Sigmoid colon (tissue), 4 donors: ENCODE measurements at regions not wholly inside any gene's neighbourhood (a gene's known extent, or its start where the extent isn't known, plus 50 kb on each side); places are given as distances from the start of the nearest gene placed in this dataset.

Source experiments
- CTCF ChIP-seq, 4 experiments: fragments of 450-650 bp in 3 of 4; fragments of 200-600 bp in 1 of 4; IDR thresholded peaks; one replicate each; pipeline ENCODE4 v1.5.1; 2016 to 2019; ENCODE audit warnings: antibody characterized with exemption in 4 of 4, mild to moderate bottlenecking in 3 of 4, moderate library complexity in 2 of 4
- EP300 ChIP-seq, 4 donors: sonication (generic); formaldehyde crosslinking; IDR thresholded peaks; one replicate each; pipeline ENCODE4 v1.6.1; 2017; ENCODE audit warnings: antibody characterized with exemption in 4 of 4
- POLR2A ChIP-seq, 2 donors: fragments of 450-650 bp; IDR thresholded peaks; one replicate each; pipeline ENCODE4 v1.6.1; 2016; ENCODE audit warnings: antibody characterized with exemption in 2 of 2, mild to moderate bottlenecking in 2 of 2, moderate library complexity in 2 of 2
- POLR2AphosphoS5 ChIP-seq, 4 donors: sonication (generic); formaldehyde crosslinking; IDR thresholded peaks; one replicate each; pipeline ENCODE4 v1.6.1; 2017; ENCODE audit warnings: antibody characterized with exemption in 4 of 4

GRCh38 chr18:51537487-51537886 is 340.0 kb upstream of the MEX3C start:
- TF ChIP-seq CTCF (IDR thresholded peaks at IDR 0.05) (no peak), POLR2A (IDR thresholded peaks at IDR 0.05) (no peak), EP300 (IDR thresholded peaks at IDR 0.05) (no peak), POLR2AphosphoS5 (IDR thresholded peaks at IDR 0.05) (no peak)
